ENCODE measurements at regions not wholly inside any gene's neighbourhood (a gene's known extent, or its start where the extent isn't known, plus 50 kb on each side); places are given as distances from the start of the nearest gene placed in this dataset.

DNA sequence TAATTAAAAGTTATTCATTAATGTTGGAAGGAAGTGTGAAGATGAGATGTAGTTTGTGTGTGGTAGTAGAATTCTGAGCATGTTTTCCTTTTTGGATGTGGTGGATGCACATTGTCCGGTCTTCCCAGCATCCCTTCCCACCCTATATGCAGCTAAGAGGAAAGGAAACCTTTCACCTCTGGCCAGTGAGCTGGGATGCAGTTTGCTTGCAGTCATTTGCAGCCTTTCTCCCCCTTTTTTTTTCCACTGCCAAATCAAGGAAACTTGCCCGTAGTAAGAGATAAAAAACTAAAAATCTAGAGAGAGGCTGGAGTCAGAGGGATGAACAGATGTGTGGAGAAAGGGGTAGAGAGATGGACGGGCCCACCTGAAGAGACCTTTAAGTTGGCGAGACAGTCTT, 72.5 kb upstream of the SLC38A2 start:
- DNase-seq = no peak

DNA sequence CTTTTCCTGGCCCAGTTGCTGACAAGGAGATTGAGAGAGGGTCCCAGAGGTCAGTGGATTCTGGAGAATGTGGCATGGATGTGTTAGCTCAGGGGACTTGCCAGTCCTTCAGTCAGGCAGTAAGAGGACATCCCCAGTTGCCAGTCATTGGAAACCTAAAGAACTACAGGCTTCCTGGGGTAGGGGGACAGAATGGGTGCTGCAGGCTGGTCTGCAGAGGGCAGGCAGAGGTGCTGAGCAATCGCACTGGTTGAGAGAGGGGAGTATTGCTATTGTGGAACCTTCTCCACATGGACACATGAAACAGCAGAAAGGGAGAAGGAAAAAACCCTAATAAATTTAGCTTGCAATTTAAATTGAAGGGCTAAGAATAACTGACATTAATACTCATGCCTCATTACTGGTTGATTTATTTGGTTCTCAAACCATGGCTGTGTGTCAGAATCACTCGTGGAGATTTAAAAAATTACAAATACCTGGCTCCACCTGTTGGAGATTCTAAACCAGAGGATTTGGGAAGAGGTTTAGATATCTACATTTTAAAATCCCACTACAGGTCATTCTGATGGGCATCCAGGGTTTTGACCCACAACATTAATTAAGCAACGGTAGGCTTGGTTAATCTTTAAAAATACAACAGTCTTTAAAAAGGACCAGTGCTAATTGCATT, 71.2 kb upstream of the SLC38A2 start:
- DNase-seq = no peak

DNA sequence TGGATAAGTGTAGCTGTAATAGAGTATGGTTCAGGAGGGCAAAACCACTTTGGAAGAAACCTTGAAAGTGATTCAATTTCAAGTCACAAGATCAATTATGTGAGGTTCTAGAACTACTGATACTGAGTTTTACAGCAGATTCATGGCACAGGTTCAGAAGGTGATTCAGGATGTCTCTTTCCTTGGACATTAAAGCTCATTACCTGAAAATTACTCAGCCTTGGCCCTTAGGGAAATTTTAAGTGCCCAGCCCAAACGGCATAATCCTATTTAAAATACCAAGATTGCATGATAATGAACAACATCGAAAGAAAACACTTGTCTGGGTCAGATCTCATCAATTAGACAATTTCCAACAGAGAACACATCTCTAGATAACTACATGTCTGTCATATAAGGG, 70.2 kb upstream of the SLC38A2 start:
- DNase-seq = no peak

DNA sequence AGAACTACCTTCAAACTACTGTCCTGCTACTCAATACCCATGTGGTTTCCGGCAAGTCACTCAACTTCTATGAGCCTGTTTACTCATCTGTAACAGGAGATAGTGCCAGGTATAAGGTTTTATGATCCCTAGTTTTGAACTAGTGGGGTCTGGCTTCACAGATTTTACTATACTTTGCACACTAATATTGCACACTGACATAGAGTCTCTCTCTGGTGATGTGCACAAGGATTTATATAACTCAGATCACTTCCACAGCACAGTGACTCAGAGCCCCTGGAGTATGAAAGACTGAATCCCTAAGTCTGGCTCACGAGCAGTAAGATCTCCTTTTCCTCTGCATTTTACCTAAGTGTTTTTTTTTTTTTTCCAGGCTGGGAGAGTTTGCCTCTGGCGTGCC, 69.7 kb upstream of the SLC38A2 start:
- DNase-seq = no peak

DNA sequence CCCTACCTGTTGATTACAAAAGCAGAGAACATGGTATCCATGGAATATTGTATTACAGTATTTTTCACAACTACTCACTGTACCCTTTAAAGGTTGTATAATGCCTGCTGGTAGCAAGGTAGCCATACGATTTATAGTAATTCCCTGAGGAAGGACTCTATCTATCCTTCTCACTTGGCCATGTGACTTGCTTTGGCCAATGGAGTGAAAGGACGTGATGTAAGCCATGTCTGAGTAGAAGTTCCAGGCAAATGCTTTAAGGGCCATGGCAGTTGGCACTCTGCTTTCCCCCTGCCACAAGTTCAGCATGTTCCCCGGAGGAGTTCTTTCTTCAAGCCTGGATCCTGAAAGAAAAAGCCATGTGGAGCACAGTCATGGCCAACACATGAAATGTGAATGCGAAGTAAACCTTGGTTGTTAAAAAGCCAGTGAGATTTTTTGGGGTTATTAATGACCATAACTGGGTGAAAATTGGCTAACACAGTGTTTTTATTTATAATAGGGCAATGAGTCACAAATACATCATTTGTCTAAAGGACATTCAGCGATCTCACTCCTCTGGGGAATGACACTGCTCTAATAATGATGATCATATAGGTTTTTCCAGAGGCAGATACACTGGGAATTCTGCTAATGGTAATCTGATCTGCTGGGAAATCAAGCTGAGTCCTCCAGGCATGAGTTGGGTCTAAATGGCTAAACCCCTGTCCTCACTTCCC, 67.4 kb upstream of the SLC38A2 start:
- no peak for DNase-seq

DNA sequence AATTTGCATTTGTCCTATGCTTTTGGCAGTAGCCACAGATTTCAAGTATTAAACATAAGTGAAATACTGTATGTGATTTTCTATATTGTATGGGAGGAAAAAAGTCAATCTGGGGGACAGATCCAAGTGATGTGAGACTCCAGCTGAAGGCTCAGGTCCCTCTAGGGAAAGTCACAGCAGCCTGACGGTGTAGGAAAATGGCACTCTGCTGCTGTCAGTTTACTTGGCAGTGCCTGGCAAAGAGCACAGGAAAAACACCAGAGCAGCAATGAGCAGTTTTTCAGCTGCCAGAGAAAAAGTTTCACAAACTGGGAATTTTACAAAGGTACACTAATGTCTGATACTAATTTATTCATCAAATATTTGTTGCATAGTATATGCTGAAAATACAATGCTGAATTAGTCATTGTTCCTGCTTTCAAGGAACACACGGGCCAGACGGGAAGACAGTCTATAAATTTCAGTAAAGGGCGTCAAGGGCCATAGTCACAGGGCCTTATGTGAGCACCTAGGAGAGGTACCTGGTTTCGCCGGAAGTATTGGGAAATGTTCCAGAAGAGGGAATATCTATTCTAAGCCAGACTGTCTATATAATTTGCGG, 66.2 kb upstream of the SLC38A2 start:
- DNase-seq = no peak

DNA sequence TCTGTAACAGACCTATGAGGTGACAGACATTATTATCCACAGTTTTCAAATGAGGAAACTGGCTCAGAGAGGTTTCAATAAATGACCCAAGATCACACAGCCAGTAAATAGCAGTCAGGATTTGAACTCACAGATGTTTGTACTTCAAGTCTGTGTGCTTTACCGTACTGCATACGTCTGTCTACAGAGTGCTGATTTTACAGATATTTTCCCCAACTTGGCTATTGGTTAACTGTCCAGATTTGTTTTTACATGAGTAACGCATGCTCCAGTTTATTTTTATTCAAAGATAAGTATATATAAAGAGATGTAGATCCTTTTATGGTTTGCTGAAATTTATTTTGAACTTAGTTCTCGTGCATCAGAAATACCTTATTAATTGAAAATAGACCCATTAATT, 65.7 kb upstream of the SLC38A2 start:
- DNase-seq = no peak

DNA sequence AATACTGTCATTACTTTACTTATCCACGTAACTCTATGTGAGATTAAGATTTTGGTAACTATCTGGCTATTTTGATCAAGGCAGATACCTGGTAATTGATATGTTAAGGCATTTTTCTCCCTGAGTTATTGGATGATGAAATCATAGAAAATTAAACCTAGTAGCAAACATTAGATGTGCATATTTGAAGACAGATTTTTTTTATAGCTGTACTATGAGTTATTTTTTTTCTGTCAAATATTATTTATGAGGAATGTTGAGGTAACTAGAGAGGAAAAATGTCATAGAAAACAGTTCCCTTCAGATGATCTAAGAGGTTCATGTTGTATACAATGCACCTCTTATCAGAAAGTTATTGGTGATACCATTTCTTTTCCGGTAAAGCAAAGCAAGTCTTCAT, 64.9 kb upstream of the SLC38A2 start:
- DNase-seq = no peak

DNA sequence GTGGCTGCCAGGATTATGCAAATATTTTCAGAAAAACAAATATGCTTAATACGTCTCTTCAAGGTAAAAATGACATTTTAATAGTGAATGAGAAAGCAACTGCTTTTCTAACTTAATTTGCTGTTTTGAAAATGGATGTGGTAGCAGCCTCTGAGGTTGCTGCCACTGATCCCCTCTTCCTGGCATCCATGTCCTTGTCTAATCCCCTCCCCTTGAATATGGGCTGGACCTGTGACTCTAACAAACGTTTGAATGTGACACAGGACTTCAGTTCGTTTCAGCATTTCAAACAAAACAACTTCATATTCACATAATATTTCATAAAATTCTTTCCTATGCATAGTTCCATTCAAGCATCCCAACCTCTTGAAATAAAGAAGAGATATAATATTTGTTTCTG, 64.2 kb upstream of the SLC38A2 start:
- no peak for DNase-seq

DNA sequence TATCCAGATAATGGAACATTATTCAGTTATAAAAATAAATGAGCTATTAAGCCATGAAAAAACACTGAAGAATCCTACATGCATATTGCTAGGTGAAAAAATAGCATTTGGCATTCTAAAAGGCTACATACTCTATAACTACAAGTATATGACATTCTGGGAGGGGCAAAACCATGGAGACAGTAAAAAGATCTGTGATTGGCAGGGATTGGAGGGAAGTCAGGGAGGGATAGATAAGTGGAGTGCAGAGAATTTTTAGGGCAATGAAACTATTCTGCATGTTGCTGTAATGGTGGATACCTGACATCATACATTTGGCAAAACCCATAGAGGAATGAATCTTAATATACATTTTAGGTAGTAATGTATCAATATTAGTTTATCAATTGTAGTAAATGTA, 63.1 kb upstream of the SLC38A2 start:
- no peak for DNase-seq

DNA sequence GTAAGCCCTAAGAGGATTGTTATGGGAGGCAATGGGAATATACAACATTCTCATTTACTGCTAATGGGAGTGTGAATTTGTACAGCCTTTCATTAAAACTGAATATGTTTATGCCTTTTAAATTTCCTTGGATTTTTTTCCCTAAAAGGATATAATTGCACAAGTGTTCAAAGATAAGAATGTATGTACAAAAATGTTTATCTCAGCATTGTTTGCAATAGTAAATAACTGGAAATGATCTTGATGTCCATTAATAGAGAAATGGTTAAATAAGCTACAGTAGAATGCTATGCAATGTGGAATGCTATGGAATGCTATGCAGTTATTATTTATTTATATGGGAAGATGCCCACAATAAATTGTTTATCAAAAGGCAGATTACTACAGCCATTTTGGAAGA, 62.5 kb upstream of the SLC38A2 start:
- DNase-seq = no peak

DNA sequence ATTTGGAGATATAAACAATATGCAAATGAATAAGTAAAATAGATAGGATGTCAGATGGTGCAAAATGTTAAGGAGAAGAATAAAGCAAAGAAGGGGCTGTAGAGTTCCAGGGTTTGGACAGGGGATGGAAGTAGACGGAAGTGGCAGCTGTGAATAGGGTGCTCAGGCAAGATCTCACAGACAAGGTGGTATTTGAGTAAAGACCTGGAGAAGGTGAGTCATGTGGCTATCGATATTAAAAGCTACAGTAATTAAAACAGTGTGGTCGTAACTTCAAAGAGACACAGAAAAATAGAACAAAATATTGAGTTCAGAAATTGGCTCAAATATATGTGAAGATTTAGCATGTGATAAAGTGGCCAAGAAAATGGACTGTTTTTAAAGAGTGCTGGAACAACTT, 61.3 kb upstream of the SLC38A2 start:
- no peak for DNase-seq

DNA sequence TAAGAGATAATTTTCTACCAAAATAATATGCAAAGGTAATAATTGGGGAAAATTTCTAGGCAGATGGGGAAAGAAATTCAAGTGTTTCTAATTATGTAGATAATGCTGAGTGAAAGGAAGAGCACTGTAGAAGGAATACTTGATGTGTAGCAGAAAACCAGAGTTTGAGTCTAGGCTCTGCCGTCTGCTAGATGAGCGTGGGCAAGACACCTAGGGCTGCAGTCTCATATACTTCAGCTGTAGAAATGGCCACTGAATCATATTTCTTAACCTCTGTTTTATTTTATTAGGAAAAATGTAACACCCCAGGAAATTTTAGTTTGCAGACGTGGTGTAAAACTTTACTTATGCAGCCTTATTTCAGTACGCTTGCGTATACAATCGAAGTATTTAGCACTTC, 59.8 kb upstream of the SLC38A2 start:
- DNase-seq = no peak

DNA sequence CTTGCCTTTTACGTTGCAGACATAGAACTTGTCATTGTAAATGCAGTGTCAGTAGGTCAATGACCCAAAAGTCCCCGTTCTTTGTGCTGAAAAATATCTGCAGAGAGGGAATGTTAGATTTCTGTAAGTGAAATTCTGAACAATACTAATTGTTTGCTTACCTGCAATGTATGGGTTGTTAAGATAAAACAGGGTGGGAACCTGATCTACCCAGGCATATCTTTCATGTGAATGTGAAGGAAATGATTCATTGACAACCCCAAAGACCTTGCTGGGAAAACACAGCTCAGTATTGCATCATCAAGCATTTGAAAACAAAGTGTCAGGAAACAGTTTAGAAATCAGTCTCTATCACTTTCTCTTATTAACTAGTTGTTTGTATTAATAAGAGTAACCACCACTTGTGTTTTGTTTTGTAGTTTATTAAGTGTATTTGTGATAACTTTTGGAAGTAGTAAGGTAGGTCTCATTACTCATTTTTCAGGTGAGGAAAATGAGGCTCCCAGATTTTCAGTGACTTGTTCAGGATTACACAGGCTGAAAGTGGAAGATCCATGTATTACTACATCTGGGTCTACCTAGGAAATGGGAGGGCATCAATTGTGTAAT, 57.9 kb upstream of the SLC38A2 start:
- no peak for DNase-seq
